ENCODE measurements at regions not wholly inside any gene's neighbourhood (a gene's known extent, or its start where the extent isn't known, plus 50 kb on each side); places are given as distances from the start of the nearest gene placed in this dataset.

- TF ChIP-seq EZH2 (IDR thresholded peaks at IDR 0.05; ENCODE audit: borderline replicate concordance, control insufficient read depth, low read depth, low read length) (no peak), MYC (IDR thresholded peaks at IDR 0.05; ENCODE audit: insufficient read depth, insufficient read length, insufficient replicate concordance, low read length, severe bottlenecking) (no peak), CHD4 (IDR thresholded peaks at IDR 0.05) (no peak)
These were observed 186.6 kb downstream of the SQOR start for GRCh38 chr15:45821390-45821789.

Data from GM12878 (cell line).